PC-9 (cell line): ENCODE measurements at regions not wholly inside any gene's neighbourhood (a gene's known extent, or its start where the extent isn't known, plus 50 kb on each side); places are given as distances from the start of the nearest gene placed in this dataset.

Experiments
- EZH2 ChIP-seq: fragments of 200-600 bp; sonication (generic); IDR thresholded peaks from 2 replicates; pipeline ENCODE4 v1.8.0; 2017; ENCODE audit warnings: antibody characterized with exemption, low read depth
- TF ChIP-seq, protein P1 (sequence below): fragments of 200-600 bp; sonication (generic); conservative IDR thresholded peaks from 2 replicates; pipeline ENCODE4 v1.6.1; 2017; ENCODE audit warnings: mixed run types, antibody characterized with exemption, mild to moderate bottlenecking, moderate library complexity

- TF ChIP-seq, protein P1, sequence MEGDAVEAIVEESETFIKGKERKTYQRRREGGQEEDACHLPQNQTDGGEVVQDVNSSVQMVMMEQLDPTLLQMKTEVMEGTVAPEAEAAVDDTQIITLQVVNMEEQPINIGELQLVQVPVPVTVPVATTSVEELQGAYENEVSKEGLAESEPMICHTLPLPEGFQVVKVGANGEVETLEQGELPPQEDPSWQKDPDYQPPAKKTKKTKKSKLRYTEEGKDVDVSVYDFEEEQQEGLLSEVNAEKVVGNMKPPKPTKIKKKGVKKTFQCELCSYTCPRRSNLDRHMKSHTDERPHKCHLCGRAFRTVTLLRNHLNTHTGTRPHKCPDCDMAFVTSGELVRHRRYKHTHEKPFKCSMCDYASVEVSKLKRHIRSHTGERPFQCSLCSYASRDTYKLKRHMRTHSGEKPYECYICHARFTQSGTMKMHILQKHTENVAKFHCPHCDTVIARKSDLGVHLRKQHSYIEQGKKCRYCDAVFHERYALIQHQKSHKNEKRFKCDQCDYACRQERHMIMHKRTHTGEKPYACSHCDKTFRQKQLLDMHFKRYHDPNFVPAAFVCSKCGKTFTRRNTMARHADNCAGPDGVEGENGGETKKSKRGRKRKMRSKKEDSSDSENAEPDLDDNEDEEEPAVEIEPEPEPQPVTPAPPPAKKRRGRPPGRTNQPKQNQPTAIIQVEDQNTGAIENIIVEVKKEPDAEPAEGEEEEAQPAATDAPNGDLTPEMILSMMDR, result no peak
- no peak for TF ChIP-seq EZH2
Measured at GRCh38 chr12:115017346-115017745, 333.4 kb upstream of the TBX3 start.
